ENCODE measurements at regions not wholly inside any gene's neighbourhood (a gene's known extent, or its start where the extent isn't known, plus 50 kb on each side); places are given as distances from the start of the nearest gene placed in this dataset.
A peak's percentile ranks its signal among the peaks of the same experiment; 100 is the strongest.

GRCh38 chr15:69990566-69991421 is 106.9 kb downstream of the TLE3 start:
- H3K9me3 ChIP-seq (ENCODE audit: low read length) = no peaks in the 10 kb centered on the region
- CTCF ChIA-PET (ENCODE audit: unreplicated experiment) = no interaction called here
- intact Hi-C loops (cut with micrococcal nuclease; ENCODE audit: unreplicated experiment) = no loop called here
- DNase-seq (ENCODE audit: low spot score) = no peak
- H2AFZ ChIP-seq (ENCODE audit: low read length) = no peak overlapping the region
- no peaks in the 10 kb centered on the region for H4K20me1 ChIP-seq (ENCODE audit: insufficient read depth, low read length)
- no TSS peak for BruUV-seq (replicated peaks)
- no peak overlapping the region for H3K4me3 ChIP-seq (ENCODE audit: low read depth, low read length, poor library complexity, severe bottlenecking)
- H3K27ac ChIP-seq (ENCODE audit: low read depth, low read length, poor library complexity, severe bottlenecking) = no peak overlapping the region
- TF ChIP-seq CTCF (conservative IDR thresholded peaks at IDR 0.05; ENCODE audit: low read length) (no peak), EZH2phosphoT487 (IDR thresholded peaks at IDR 0.05; ENCODE audit: borderline replicate concordance, low read depth, low read length) (no peak)
- POLR2A ChIA-PET = no interaction called here
- peaks cover 43% of the 10 kb centered on the region for H3K4me1 ChIP-seq (ENCODE audit: insufficient read depth, low read length, poor library complexity, severe bottlenecking)
- no peaks in the 10 kb centered on the region for H3K9me2 ChIP-seq (ENCODE audit: insufficient read depth, low read length)
- peak overlapping the region; percentile 15; the same call in 1 of the 2 replicates for H3K4me2 ChIP-seq (ENCODE audit: low read length)
- no peaks in the 10 kb centered on the region for H3K79me2 ChIP-seq (ENCODE audit: insufficient read depth, low read depth, low read length)
- no peaks in the 10 kb centered on the region for H3K36me3 ChIP-seq (ENCODE audit: insufficient read depth, low read length)

- H3K4me1 ChIP-seq (ENCODE audit: insufficient read depth, low read length, poor library complexity, severe bottlenecking) = peaks cover 50% of the 10 kb centered on the region
- no peak overlapping the region for H3K4me3 ChIP-seq (ENCODE audit: low read depth, low read length, poor library complexity, severe bottlenecking)
- no peaks in the 10 kb centered on the region for H3K9me2 ChIP-seq (ENCODE audit: insufficient read depth, low read length)
- BruUV-seq (replicated peaks) = no TSS peak
- no peak for DNase-seq (ENCODE audit: low spot score)
- ChIA-PET POLR2A (no interaction called here), CTCF (ENCODE audit: unreplicated experiment) (no interaction called here)
- no peak overlapping the region for H3K4me2 ChIP-seq (ENCODE audit: low read length)
- no peaks in the 10 kb centered on the region for H3K36me3 ChIP-seq (ENCODE audit: insufficient read depth, low read length)
- H2AFZ ChIP-seq (ENCODE audit: low read length) = no peak overlapping the region
- intact Hi-C loops (cut with micrococcal nuclease; ENCODE audit: unreplicated experiment) = no loop called here
- H3K79me2 ChIP-seq (ENCODE audit: insufficient read depth, low read depth, low read length) = no peaks in the 10 kb centered on the region
- no peaks in the 10 kb centered on the region for H4K20me1 ChIP-seq (ENCODE audit: insufficient read depth, low read length)
- no peaks in the 10 kb centered on the region for H3K9me3 ChIP-seq (ENCODE audit: low read length)
- H3K27ac ChIP-seq (ENCODE audit: low read depth, low read length, poor library complexity, severe bottlenecking) = no peak overlapping the region
- no peak for TF ChIP-seq EZH2phosphoT487 (IDR thresholded peaks at IDR 0.05; ENCODE audit: borderline replicate concordance, low read depth, low read length)
- TF ChIP-seq CTCF (conservative IDR thresholded peaks at IDR 0.05; ENCODE audit: low read length) = no peak
Observed at GRCh38 chr15:69991551-69991980, 106.2 kb downstream of the TLE3 start.

GRCh38 chr15:69992348-69992747 is 105.4 kb downstream of the TLE3 start:
- CTCF ChIA-PET (ENCODE audit: unreplicated experiment) = no interaction called here
- Histone ChIP-seq H4K20me1 (ENCODE audit: insufficient read depth, low read length) (no peaks in the 10 kb centered on the region), H3K36me3 (ENCODE audit: insufficient read depth, low read length) (no peaks in the 10 kb centered on the region), H3K4me3 (ENCODE audit: low read depth, low read length, poor library complexity, severe bottlenecking) (no peak overlapping the region), H3K9me2 (ENCODE audit: insufficient read depth, low read length) (no peaks in the 10 kb centered on the region), H3K79me2 (ENCODE audit: insufficient read depth, low read depth, low read length) (no peaks in the 10 kb centered on the region), H3K4me2 (ENCODE audit: low read length) (no peak overlapping the region), H3K4me1 (ENCODE audit: insufficient read depth, low read length, poor library complexity, severe bottlenecking) (peaks cover 58% of the 10 kb centered on the region), H3K9me3 (ENCODE audit: low read length) (no peaks in the 10 kb centered on the region), H2AFZ (ENCODE audit: low read length) (no peak overlapping the region), H3K27ac (ENCODE audit: low read depth, low read length, poor library complexity, severe bottlenecking) (no peak overlapping the region)
- POLR2A ChIA-PET = no interaction called here
- DNase-seq (ENCODE audit: low spot score) = no peak
- intact Hi-C loops (cut with micrococcal nuclease; ENCODE audit: unreplicated experiment) = no loop called here
- TF ChIP-seq EZH2phosphoT487 (IDR thresholded peaks at IDR 0.05; ENCODE audit: borderline replicate concordance, low read depth, low read length) (no peak), CTCF (conservative IDR thresholded peaks at IDR 0.05; ENCODE audit: low read length) (no peak)
- no TSS peak for BruUV-seq (replicated peaks)
